Left ventricle myocardium inferior (tissue), 1 donor: ENCODE measurements at regions not wholly inside any gene's neighbourhood (a gene's known extent, or its start where the extent isn't known, plus 50 kb on each side); places are given as distances from the start of the nearest gene placed in this dataset.
"Not testable (repeated sequence)": the region's sequence is repeated elsewhere in the genome, so short reads cannot be mapped to it uniquely, and the experiment has no call there.

ENCODE experiments used
- DNase-seq: peaks from one replicate; pipeline ENCODE4 v3.0.0-alpha.2; 2020
- H3K27ac ChIP-seq: fragments of 200-600 bp; replicated peaks from 2 replicates; pipeline ENCODE4 v1.8.0; 2021
- H3K27me3 ChIP-seq: fragments of 200-600 bp; 2 replicates; pipeline ENCODE4 v1.8.0; 2021; ENCODE audit warnings: low read depth
- H3K36me3 ChIP-seq: fragments of 200-600 bp; 2 replicates; pipeline ENCODE4 v1.8.0; 2021
- H3K4me1 ChIP-seq: fragments of 200-600 bp; 2 replicates; pipeline ENCODE4 v1.8.0; 2021
- H3K4me3 ChIP-seq: fragments of 200-600 bp; 2 replicates; pipeline ENCODE4 v1.8.0; 2021; ENCODE audit warnings: mild to moderate bottlenecking, moderate library complexity
- H3K9me3 ChIP-seq: fragments of 200-600 bp; replicated peaks from 2 replicates; pipeline ENCODE4 v1.8.0; 2021
- intact Hi-C: fragments of 100-400 bp; cut with micrococcal nuclease; formaldehyde crosslinking; loops from one replicate; pipeline ENCODE4 v1.11.0; 2022
- TF ChIP-seq, protein P1 (sequence below): fragments of 200-600 bp; IDR thresholded peaks from 2 replicates; pipeline ENCODE4 v1.8.0; 2021; ENCODE audit warnings: antibody characterized with exemption, mild to moderate bottlenecking, borderline replicate concordance
- donor health status: DM: no; HTN: yes; CAD: no; lungs with severe emphysema.

GRCh38 chr1:229736376-229736775 lies 110.3 kb downstream of the URB2 start:
- Histone ChIP-seq H3K4me3 (no peak overlapping the region), H3K36me3 (no peaks in the 10 kb centered on the region), H3K27ac (no peak overlapping the region), H3K9me3 (peaks cover 23% of the 10 kb centered on the region), H3K4me1 (no peaks in the 10 kb centered on the region), H3K27me3 (no peaks in the 10 kb centered on the region)
- intact Hi-C loops, result no loop called here
- TF ChIP-seq, protein P1, sequence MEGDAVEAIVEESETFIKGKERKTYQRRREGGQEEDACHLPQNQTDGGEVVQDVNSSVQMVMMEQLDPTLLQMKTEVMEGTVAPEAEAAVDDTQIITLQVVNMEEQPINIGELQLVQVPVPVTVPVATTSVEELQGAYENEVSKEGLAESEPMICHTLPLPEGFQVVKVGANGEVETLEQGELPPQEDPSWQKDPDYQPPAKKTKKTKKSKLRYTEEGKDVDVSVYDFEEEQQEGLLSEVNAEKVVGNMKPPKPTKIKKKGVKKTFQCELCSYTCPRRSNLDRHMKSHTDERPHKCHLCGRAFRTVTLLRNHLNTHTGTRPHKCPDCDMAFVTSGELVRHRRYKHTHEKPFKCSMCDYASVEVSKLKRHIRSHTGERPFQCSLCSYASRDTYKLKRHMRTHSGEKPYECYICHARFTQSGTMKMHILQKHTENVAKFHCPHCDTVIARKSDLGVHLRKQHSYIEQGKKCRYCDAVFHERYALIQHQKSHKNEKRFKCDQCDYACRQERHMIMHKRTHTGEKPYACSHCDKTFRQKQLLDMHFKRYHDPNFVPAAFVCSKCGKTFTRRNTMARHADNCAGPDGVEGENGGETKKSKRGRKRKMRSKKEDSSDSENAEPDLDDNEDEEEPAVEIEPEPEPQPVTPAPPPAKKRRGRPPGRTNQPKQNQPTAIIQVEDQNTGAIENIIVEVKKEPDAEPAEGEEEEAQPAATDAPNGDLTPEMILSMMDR, result no peak
- no peak for DNase-seq

DNA sequence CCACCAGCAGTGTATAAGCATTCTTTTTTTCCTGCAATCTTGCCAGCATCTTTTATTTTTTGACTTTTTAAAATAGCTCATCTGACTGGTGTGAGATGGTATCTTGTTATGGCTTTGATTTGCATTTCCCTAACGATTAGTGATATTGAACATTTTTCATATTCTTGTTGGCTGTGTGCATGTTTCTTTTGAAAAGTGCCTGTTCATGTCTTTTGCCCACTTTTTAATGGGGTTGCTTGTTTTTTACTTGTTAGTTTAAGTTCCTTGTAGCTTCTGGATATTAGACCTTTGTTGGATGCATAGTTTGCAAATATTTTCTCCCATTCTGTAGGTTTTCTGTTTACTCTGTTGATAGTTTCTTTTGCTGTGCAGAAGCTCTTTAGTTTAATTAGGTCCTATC lies 116.6 kb downstream of the URB2 start:
- DNase-seq, H3K27ac ChIP-seq, H3K4me1 ChIP-seq, H3K4me3 ChIP-seq, H3K27me3 ChIP-seq, intact Hi-C loops, H3K36me3 ChIP-seq: not testable (repeated sequence)
- peaks cover 23% of the 10 kb centered on the region for H3K9me3 ChIP-seq

DNA sequence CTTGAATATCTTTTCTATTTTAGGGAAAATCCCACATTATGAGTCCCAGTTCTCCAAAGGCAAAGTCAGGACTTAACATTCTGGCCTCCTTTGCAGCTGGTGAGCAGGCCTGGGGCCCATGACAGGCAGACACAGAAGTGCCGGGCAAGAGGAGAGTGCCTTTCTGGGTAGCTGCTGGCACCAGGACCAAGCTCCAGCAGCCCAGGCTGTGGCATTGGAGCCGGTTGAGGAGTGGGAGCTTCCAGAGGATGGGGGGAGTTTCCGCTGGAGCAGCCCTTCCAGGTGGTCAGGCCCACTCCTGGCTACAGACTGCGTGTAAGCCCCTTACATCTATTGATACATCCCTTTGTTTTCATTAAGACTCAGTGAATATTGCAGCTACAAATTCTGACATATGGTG lies 123.9 kb downstream of the URB2 start:
- DNase-seq, result no peak
- intact Hi-C loops, result no loop called here
- H3K27ac ChIP-seq, result no peak overlapping the region
- no peaks in the 10 kb centered on the region for H3K9me3 ChIP-seq
- no peak overlapping the region for H3K4me3 ChIP-seq
- TF ChIP-seq, protein P1, result no peak
- H3K27me3 ChIP-seq, result peaks cover 8% of the 10 kb centered on the region
- no peaks in the 10 kb centered on the region for H3K36me3 ChIP-seq
- H3K4me1 ChIP-seq, result no peaks in the 10 kb centered on the region

DNA sequence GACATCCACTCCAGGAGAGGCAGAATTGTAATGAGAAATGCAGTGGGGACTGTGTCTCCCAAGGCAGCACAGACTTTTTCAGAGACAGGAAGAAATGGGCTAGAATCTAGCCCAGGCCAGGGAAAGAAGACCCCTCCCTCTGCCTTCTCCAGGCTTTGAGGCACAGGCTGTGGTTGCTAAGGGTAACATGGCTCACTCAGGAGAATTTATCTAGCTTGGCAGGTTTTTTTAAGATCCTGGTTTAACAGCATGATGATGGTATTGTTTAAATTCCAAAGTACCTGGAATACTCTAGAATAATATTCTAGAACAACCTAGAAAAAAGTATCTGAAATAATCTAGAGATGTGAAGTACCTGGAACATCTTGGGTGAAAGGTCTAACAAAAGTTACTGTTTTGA lies 125.6 kb downstream of the URB2 start:
- H3K36me3 ChIP-seq, result no peaks in the 10 kb centered on the region

DNA sequence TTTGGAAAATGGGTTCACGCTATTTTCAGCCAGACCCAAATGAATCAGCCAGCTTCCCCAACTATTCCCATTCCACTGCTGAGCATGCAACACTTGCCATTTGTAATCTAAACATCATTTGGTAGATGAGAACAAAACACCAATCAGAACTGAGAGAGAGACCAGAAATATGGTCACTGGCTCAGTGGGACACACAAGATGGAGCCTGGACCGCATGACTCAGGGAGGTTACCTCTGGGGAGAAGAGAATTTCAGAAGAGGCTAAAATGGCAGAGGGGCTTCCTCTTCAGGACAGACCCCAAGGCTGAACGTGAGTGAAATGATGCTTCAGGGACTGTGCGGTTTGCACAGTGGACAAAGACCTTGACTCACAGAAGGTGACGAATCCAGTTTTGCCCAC lies 126.6 kb downstream of the URB2 start:
- no peak for DNase-seq
- Histone ChIP-seq H3K9me3 (peaks cover 21% of the 10 kb centered on the region), H3K4me1 (no peaks in the 10 kb centered on the region), H3K27ac (no peak overlapping the region), H3K4me3 (no peak overlapping the region), H3K36me3 (no peaks in the 10 kb centered on the region), H3K27me3 (peaks cover under 1% of the 10 kb centered on the region)
- intact Hi-C loops, result no loop called here
- TF ChIP-seq, protein P1, result no peak

More for the DNA sequence above, 125.6 kb downstream of the URB2 start:
- intact Hi-C loops, result no loop called here
- Histone ChIP-seq H3K4me1 (no peaks in the 10 kb centered on the region), H3K27ac (no peak overlapping the region), H3K4me3 (no peak overlapping the region), H3K27me3 (peaks cover 8% of the 10 kb centered on the region), H3K9me3 (peaks cover 11% of the 10 kb centered on the region)
- TF ChIP-seq, protein P1, result no peak
- no peak for DNase-seq

DNA sequence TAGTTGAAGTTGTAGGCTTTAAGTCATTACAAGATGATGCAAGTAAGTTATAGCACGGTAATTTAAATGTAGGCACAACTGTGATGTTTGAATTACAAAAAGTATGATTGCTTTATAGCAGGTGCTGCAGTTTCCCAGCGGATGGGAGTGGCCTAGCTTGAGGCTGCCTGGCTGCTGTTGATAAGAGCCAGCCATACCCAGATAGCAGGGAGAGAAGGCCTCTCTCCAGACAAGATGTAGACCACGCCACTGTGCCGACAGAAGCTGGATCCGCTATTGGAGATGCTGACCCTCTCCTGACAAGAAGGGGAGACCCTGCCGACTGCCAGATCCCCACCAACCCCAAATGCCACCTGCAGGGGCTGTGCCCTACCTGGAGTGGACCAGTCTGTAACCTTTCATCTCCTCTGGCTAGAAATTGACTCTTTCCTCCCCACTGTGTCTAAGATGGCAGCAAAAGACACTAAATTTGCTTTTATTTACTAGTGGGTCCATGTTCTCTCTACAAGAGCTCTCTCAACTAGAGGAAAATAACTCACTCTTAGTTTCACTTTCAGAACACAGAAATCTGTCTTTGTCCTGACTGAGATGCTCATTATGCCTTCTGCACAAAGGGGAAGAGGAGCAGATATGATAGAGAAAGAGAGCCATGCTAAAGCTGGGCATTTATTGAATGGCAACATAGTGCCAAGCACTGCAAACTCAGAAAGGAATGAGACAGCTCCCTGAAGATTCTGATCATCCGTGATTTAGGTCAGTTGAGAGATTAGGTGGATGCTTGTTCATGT lies 127.9 kb downstream of the URB2 start:
- Histone ChIP-seq H3K36me3 (no peaks in the 10 kb centered on the region), H3K9me3 (peaks cover 24% of the 10 kb centered on the region), H3K27ac (no peak overlapping the region), H3K27me3 (no peaks in the 10 kb centered on the region), H3K4me3 (no peak overlapping the region), H3K4me1 (no peaks in the 10 kb centered on the region)
- TF ChIP-seq, protein P1, result no peak
- no peak for DNase-seq
- intact Hi-C loops, result no loop called here
